ENCODE measurements at regions not wholly inside any gene's neighbourhood (a gene's known extent, or its start where the extent isn't known, plus 50 kb on each side); places are given as distances from the start of the nearest gene placed in this dataset.

DNA sequence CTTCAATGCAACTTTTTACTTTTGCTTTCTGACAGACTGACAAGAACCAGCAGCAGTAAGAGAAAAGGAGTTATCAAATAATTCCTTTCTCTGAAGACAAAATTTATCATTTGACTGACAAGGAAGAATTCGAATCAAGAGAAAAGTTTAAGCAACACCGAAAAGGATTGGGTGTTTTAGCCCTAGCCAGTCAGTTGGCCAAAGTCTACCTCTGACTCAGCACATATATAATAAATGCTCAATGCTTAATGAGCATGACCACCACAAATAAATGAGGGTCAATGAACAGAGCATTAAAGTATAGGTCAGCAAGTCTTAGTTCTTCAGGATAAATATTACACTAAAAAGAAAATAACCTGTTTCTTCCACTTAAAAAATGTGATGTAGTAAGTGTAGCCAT, 1603.5 kb upstream of the C9orf72 start:
- Mint-ChIP-seq H3K27me3 (ENCODE audit: low read depth) (no peaks in the 10 kb centered on the region), H3K27ac (no peak overlapping the region), H3K9me3 (no peaks in the 10 kb centered on the region), H3K4me3 (no peak overlapping the region), H3K4me1 (peaks cover 11 to 18% of the 10 kb centered on the region in 2 experiments), H3K36me3 (ENCODE audit: insufficient read depth in 1 of 3, low read depth in 3 of 3) (no peaks in the 10 kb centered on the region)
- H3K9ac ChIP-seq (ENCODE audit: extremely low read depth, insufficient read length, low read length): no peak overlapping the region
- H2BK20ac ChIP-seq (ENCODE audit: low read depth, low read length, poor library complexity, severe bottlenecking): no peak overlapping the region
- H3K79me2 ChIP-seq (ENCODE audit: insufficient read depth, low read length): no peaks in the 10 kb centered on the region
- no peak overlapping the region for H2BK15ac ChIP-seq (ENCODE audit: low read depth, low read length)
- no peak overlapping the region for H3K14ac ChIP-seq (ENCODE audit: insufficient read depth, low read length)
- no peak overlapping the region for H2BK5ac ChIP-seq (ENCODE audit: insufficient read length, low read length)
- no peak overlapping the region for H3K27ac ChIP-seq (ENCODE audit: insufficient read length, low read depth, low read length)
- no peak overlapping the region for H3T11ph ChIP-seq (ENCODE audit: low read length)
- H3K27me3 ChIP-seq (ENCODE audit: insufficient read depth, low read length): no peaks in the 10 kb centered on the region
- H4K20me1 ChIP-seq (ENCODE audit: control insufficient read depth, insufficient read depth, insufficient read length): no peaks in the 10 kb centered on the region
- H3K23ac ChIP-seq (ENCODE audit: insufficient read length, low read depth, low read length): no peak overlapping the region
- H3K4me2 ChIP-seq (ENCODE audit: insufficient read depth, insufficient read length, low read length): no peak overlapping the region
- no peaks in the 10 kb centered on the region for H3K9me3 ChIP-seq (ENCODE audit: control insufficient read depth, low read depth, low read length)
- no peak overlapping the region for H4K8ac ChIP-seq (replicated peaks; ENCODE audit: insufficient read length, low read depth, low read length)
- H2BK120ac ChIP-seq (ENCODE audit: low read depth, low read length, poor library complexity, severe bottlenecking): no peak overlapping the region
- TF ChIP-seq, protein P1, sequence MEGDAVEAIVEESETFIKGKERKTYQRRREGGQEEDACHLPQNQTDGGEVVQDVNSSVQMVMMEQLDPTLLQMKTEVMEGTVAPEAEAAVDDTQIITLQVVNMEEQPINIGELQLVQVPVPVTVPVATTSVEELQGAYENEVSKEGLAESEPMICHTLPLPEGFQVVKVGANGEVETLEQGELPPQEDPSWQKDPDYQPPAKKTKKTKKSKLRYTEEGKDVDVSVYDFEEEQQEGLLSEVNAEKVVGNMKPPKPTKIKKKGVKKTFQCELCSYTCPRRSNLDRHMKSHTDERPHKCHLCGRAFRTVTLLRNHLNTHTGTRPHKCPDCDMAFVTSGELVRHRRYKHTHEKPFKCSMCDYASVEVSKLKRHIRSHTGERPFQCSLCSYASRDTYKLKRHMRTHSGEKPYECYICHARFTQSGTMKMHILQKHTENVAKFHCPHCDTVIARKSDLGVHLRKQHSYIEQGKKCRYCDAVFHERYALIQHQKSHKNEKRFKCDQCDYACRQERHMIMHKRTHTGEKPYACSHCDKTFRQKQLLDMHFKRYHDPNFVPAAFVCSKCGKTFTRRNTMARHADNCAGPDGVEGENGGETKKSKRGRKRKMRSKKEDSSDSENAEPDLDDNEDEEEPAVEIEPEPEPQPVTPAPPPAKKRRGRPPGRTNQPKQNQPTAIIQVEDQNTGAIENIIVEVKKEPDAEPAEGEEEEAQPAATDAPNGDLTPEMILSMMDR (conservative IDR thresholded peaks at IDR 0.05): no peak
- no CpG with 5 or more reads among the region's 2 CpGs for WGBS (ENCODE audit: extremely low coverage, insufficient read length, low lambda C conversion rate)
- no peak overlapping the region for H3K56ac ChIP-seq (ENCODE audit: insufficient read length, low read depth, low read length)
- H3K4me1 ChIP-seq (ENCODE audit: insufficient read depth, low read length): no peaks in the 10 kb centered on the region
- no peak overlapping the region for H2BK12ac ChIP-seq (ENCODE audit: insufficient read length, low read depth, low read length)
- no peak overlapping the region for H4K91ac ChIP-seq (ENCODE audit: insufficient read length, low read depth, low read length)
- no peaks in the 10 kb centered on the region for H3K79me1 ChIP-seq (ENCODE audit: insufficient read depth, low read depth, low read length, poor library complexity, severe bottlenecking)
- H3K18ac ChIP-seq (ENCODE audit: insufficient read length, low read depth, low read length): no peak overlapping the region
- H2AFZ ChIP-seq (ENCODE audit: low read length): no peak overlapping the region
- no peak for DNase-seq
- H2AK5ac ChIP-seq (ENCODE audit: insufficient read length, low read length): no peak overlapping the region
- H4K5ac ChIP-seq (ENCODE audit: insufficient read length, low read depth, low read length): no peak overlapping the region
- H3K4ac ChIP-seq (ENCODE audit: low read depth, low read length): no peak overlapping the region
- H3K23me2 ChIP-seq (ENCODE audit: insufficient read length, low read depth, low read length, poor library complexity, severe bottlenecking): no peaks in the 10 kb centered on the region

Data from H9 (cell line).